GM21786 (cell line): ENCODE measurements at regions not wholly inside any gene's neighbourhood (a gene's known extent, or its start where the extent isn't known, plus 50 kb on each side); places are given as distances from the start of the nearest gene placed in this dataset.
"Not testable (repeated sequence)": the region's sequence is repeated elsewhere in the genome, so short reads cannot be mapped to it uniquely, and the experiment has no call there.

ENCODE experiments used
- ATAC-seq: cut with Tn5 transposase; IDR thresholded peaks from one replicate; pipeline ENCODE4 v1.9.1; 2021; ENCODE audit not compliant: unreplicated experiment

GRCh38 chr6:165765256-165765655 is 102.2 kb upstream of the PDE10A start:
- ATAC-seq = not testable (repeated sequence)

- ATAC-seq = no peak
Measured at GRCh38 chr6:165762876-165763275, 99.8 kb upstream of the PDE10A start.

GRCh38 chr6:165762125-165762524 is 99.1 kb upstream of the PDE10A start:
- ATAC-seq = no peak

- ATAC-seq = no peak
Measured at GRCh38 chr6:165760803-165761185, 97.8 kb upstream of the PDE10A start.

- ATAC-seq = no peak
Measured at GRCh38 chr6:165760126-165760802, 97.2 kb upstream of the PDE10A start.

GRCh38 chr6:165758441-165758840 is 95.4 kb upstream of the PDE10A start:
- ATAC-seq = no peak

- no peak for ATAC-seq
Measured at GRCh38 chr6:165755583-165755982, 92.5 kb upstream of the PDE10A start.

GRCh38 chr6:165753506-165753905 is 90.5 kb upstream of the PDE10A start:
- ATAC-seq = no peak

- ATAC-seq = no peak
Measured at GRCh38 chr6:165752451-165752850, 89.4 kb upstream of the PDE10A start.

- ATAC-seq = no peak
Measured at GRCh38 chr6:165751486-165751885, 88.4 kb upstream of the PDE10A start.

- no peak for ATAC-seq
Measured at GRCh38 chr6:165749163-165749562, 86.1 kb upstream of the PDE10A start.

GRCh38 chr6:165748390-165748789 is 85.3 kb upstream of the PDE10A start:
- ATAC-seq = no peak

- ATAC-seq = no peak
Measured at GRCh38 chr6:165747963-165748362, 84.9 kb upstream of the PDE10A start.

GRCh38 chr6:165746331-165746730 is 83.3 kb upstream of the PDE10A start:
- no peak for ATAC-seq

- ATAC-seq = peak; percentile 73
Measured at GRCh38 chr6:165745492-165745891, 82.5 kb upstream of the PDE10A start.

GRCh38 chr6:165744555-165745228 is 81.7 kb upstream of the PDE10A start:
- no peak for ATAC-seq

GRCh38 chr6:165743366-165743898 is 80.4 kb upstream of the PDE10A start:
- ATAC-seq = no peak

- ATAC-seq = no peak
Measured at GRCh38 chr6:165742047-165742446, 79.0 kb upstream of the PDE10A start.

- ATAC-seq = no peak
Measured at GRCh38 chr6:165737396-165737795, 74.4 kb upstream of the PDE10A start.

GRCh38 chr6:165735065-165735464 is 72.0 kb upstream of the PDE10A start:
- no peak for ATAC-seq

GRCh38 chr6:165733489-165733791 is 70.4 kb upstream of the PDE10A start:
- no peak for ATAC-seq

GRCh38 chr6:165732696-165733488 is 69.9 kb upstream of the PDE10A start:
- peak; percentile 87 for ATAC-seq
